Inflammatory macrophage treated with lipopolysaccharide for 1 hour (primary cell): ENCODE measurements at regions not wholly inside any gene's neighbourhood (a gene's known extent, or its start where the extent isn't known, plus 50 kb on each side); places are given as distances from the start of the nearest gene placed in this dataset.

Experiments
- DNase-seq, 2 donors: peaks; one replicate each; pipeline ENCODE4 v3.0.0-alpha.2; 2020 to 2022

DNA sequence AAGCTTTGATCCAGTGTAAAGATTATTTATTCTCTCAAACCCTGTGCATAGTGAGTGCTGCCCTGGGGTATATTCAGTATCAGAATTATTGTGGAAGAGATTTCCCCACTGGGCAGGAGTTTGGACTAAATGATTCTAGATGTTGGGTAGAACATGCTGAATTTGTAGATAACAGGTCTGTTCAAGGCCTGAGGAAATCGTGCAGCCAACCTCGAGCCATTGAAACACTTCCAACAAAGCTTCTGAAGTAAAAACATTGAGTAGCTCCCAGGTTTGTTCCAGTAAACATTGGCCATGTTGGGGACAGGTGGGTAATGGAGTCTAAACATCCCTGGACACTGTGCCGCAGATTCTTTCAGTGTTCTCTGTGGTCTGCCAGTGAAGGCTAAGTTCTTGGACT lies 87.5 kb downstream of the LLPH start:
- no peak for DNase-seq

- no peak for DNase-seq
These were observed 88.7 kb downstream of the LLPH start for GRCh38 chr12:66041651-66042363.

- DNase-seq: no peak
These were observed 94.2 kb downstream of the LLPH start for GRCh38 chr12:66036317-66036716.

DNA sequence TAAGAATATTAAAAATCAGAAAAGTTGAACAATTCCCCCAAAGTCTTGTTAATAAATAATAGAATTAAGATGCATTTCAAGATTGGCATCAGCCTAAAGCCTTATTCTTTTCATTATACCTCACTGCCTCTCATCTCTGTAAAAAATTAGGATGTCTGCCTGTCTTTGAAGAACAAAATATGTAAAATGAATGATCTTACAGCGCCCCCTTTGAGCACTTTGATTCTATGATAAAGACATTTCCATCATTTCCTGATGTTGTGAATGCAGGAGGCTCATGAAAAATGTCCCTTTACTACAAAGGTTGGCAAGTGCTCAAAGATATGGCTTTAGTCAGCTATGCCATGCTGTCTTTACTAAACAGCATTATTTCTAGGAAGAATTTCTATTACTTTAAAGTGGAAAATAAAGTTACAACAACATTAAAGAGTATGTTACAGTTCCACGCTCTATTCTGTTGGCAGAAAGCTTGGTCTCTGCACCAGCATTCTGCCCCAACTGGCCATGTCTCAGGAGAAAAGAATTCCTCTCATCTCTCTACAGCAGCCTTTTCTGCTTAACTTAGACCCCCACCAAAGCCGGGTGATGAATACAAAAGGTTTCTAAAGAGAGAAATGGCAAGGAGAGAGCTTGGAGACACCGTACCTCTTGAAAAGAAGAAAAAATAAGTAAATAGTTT lies 95.1 kb downstream of the LLPH start:
- DNase-seq: peak; percentile 21 to 73

- no peak for DNase-seq
These were observed 97.4 kb downstream of the LLPH start for GRCh38 chr12:66033151-66033550.

DNA sequence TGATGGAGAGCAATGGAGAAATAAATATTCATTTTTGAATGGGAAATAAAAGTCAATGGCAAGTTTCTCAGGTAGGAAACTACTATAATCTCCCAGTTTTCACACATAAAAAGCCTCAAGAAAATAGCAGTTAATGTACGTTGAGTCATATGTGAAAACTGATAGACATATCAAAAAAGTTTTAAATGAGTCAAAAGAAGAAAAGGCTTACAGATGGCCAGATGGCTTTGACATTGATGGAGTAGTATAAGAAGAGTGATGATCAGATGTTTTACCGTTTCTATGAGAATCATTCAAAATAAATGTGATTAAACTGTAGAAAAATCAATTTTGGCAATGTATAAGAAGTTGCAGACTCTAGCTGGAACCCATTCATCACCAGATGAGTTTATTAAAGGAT lies 97.8 kb downstream of the LLPH start:
- no peak for DNase-seq

DNA sequence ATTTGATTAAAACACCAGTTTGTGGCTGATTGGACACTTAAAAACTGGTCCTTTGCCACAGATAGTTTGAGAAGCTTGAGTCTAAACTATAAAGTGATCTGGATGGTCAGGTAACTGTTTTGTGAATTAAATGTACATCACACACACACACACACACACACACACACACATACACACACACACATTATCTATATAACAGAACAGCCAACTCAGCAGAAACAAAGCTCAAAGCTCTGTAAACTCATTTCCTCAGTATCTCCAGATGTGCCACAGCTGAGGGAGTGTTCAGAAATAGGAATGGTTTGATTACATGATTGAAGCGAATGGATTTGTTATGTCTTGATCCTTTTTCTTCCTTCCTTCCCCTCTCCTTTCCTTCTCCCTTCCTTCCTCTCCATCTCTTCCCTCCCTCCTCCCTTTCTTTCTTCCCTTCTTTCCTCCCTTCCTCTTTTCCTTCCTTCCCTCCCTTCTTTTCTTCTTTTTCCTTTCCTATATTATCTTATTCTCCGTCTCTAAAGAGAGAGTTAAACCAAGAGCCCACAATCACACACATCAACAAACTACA lies 100.3 kb downstream of the LLPH start:
- DNase-seq: no peak

- no peak for DNase-seq
These were observed 102.2 kb downstream of the LLPH start for GRCh38 chr12:66028390-66028789.

GRCh38 chr12:66025477-66025876 lies 105.1 kb downstream of the LLPH start:
- no peak for DNase-seq

DNA sequence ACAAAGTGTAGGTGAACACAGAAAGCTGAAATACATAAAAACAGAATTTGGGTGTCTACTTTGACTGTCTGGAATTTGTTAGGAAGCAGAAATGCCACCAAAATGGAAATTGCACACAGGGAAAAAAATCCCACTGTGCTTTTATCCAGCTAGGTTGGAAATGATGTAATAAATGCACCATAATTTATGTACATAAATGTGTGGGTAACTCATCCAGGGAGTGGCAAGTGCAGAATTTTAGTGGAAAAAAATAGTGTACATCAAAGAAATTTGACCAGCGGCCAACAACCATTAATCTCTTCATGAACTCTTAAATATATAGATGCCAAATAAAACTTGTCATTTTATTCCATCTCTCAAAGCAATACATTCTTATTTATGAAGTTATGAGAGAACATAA lies 105.6 kb downstream of the LLPH start:
- no peak for DNase-seq

DNA sequence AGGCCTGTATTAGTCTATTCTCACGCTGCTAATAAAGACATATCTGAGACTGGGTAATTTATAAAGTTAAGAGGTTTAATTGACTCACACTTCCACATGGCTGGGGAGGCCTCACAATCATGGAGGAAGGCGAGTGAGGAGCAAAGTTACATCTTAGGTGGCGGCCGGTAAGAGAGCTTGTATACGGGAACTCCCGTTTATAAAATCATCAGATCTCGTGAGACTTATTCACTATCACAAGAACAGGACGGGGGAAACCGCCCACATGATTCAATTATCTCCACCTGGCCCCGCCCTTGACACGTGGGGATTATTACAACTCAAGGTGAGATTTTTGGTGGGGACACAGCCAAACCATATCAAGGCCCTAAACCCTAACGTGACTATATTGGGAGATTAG lies 110.1 kb downstream of the LLPH start:
- DNase-seq: no peak

- DNase-seq: no peak
These were observed 112.8 kb downstream of the LLPH start for GRCh38 chr12:66017736-66018135.
